Duodenal mucosa (tissue), 2 donors: ENCODE measurements at regions not wholly inside any gene's neighbourhood (a gene's known extent, or its start where the extent isn't known, plus 50 kb on each side); places are given as distances from the start of the nearest gene placed in this dataset.
A peak's percentile ranks its signal among the peaks of the same experiment; 100 is the strongest.

ENCODE experiments used
- H3K27ac ChIP-seq: one replicate; pipeline ENCODE4 v1.7.0; 2013; ENCODE audit warnings: low read depth, low read length
- H3K27me3 ChIP-seq, 2 donors: one replicate each; pipeline ENCODE4 v1.7.0; 2013; ENCODE audit warnings: low read length in 2 of 2, control low read depth in 1 of 2; ENCODE audit not compliant: insufficient read depth in 2 of 2, control insufficient read depth in 1 of 2
- H3K36me3 ChIP-seq, 2 donors: one replicate each; pipeline ENCODE4 v1.7.0; 2013; ENCODE audit warnings: low read length in 2 of 2, control low read depth in 1 of 2; ENCODE audit not compliant: insufficient read depth in 2 of 2, control insufficient read depth in 1 of 2
- H3K4me1 ChIP-seq, 2 donors: one replicate each; pipeline ENCODE4 v1.7.0; 2013; ENCODE audit warnings: low read length in 2 of 2, control low read depth in 1 of 2; ENCODE audit not compliant: insufficient read depth in 2 of 2, control insufficient read depth in 1 of 2
- H3K4me3 ChIP-seq, 2 donors: one replicate each; pipeline ENCODE4 v1.7.0; 2013; ENCODE audit warnings: low read length in 2 of 2, low read depth in 1 of 2
- H3K9ac ChIP-seq, 2 donors: one replicate each; pipeline ENCODE4 v1.7.0; 2013; ENCODE audit warnings: low read length in 2 of 2, low read depth in 1 of 2
- H3K9me3 ChIP-seq, 2 donors: one replicate each; pipeline ENCODE4 v1.7.0; 2013; ENCODE audit warnings: low read length in 2 of 2, control low read depth in 1 of 2; ENCODE audit not compliant: control insufficient read depth in 1 of 2

- no peaks in the 10 kb centered on the region for H3K9me3 ChIP-seq
- H3K27ac ChIP-seq = no peak overlapping the region
- peaks cover 28 to 30% of the 10 kb centered on the region in 2 donors for H3K4me1 ChIP-seq
- no peaks in the 10 kb centered on the region for H3K36me3 ChIP-seq
- H3K27me3 ChIP-seq = no peaks in the 10 kb centered on the region
- H3K4me3 ChIP-seq = no peak overlapping the region
- no peak overlapping the region for H3K9ac ChIP-seq
These were observed 69.9 kb upstream of the SELENOP start for GRCh38 chr5:42881416-42882117.

- H3K4me3 ChIP-seq = no peak overlapping the region
- H3K27me3 ChIP-seq = no peaks in the 10 kb centered on the region
- H3K4me1 ChIP-seq = peaks cover 37 to 39% of the 10 kb centered on the region in 2 donors
- H3K9ac ChIP-seq = no peak overlapping the region
- H3K27ac ChIP-seq = no peak overlapping the region
- H3K36me3 ChIP-seq = no peaks in the 10 kb centered on the region
- no peaks in the 10 kb centered on the region for H3K9me3 ChIP-seq
These were observed 68.9 kb upstream of the SELENOP start for GRCh38 chr5:42880496-42881150.

- Histone ChIP-seq H3K4me3 (no peak overlapping the region), H3K9me3 (no peaks in the 10 kb centered on the region), H3K27ac (no peak overlapping the region), H3K4me1 (peaks cover 48 to 52% of the 10 kb centered on the region in 2 donors), H3K9ac (no peak overlapping the region), H3K36me3 (no peaks in the 10 kb centered on the region), H3K27me3 (no peaks in the 10 kb centered on the region)
These were observed 67.6 kb upstream of the SELENOP start for GRCh38 chr5:42879291-42879690.

DNA sequence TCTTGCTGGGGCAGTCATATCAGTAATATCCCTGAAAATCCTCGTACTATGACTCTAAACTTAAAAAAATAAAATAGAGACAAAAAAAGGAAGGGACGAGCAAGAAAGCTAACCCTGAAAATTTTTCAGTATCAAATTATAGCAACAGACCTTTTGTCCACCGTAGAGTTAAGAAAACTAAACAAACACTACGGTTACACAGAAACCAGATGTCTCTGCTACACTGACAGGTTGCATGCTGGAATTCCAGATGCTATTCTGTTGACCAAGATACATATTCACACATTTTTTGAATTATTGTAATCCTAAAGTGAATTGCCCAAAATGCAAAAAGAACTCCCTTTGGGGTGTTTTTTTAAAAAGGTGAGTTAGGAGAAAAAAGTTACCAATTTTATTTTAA, 66.9 kb upstream of the SELENOP start:
- no peaks in the 10 kb centered on the region for H3K9me3 ChIP-seq
- no peak overlapping the region for H3K4me3 ChIP-seq
- no peaks in the 10 kb centered on the region for H3K27me3 ChIP-seq
- H3K36me3 ChIP-seq = no peaks in the 10 kb centered on the region
- H3K27ac ChIP-seq = no peak overlapping the region
- no peak overlapping the region for H3K9ac ChIP-seq
- H3K4me1 ChIP-seq = peaks cover 48 to 53% of the 10 kb centered on the region in 2 donors

GRCh38 chr5:42878041-42878440, 66.3 kb upstream of the SELENOP start:
- H3K27ac ChIP-seq = no peak overlapping the region

GRCh38 chr5:42877431-42877830, 65.7 kb upstream of the SELENOP start:
- H3K36me3 ChIP-seq = no peaks in the 10 kb centered on the region
- no peaks in the 10 kb centered on the region for H3K27me3 ChIP-seq
- no peak overlapping the region for H3K9ac ChIP-seq
- H3K27ac ChIP-seq = no peak overlapping the region
- peaks cover 48 to 53% of the 10 kb centered on the region in 2 donors for H3K4me1 ChIP-seq
- H3K4me3 ChIP-seq = no peak overlapping the region
- H3K9me3 ChIP-seq = no peaks in the 10 kb centered on the region

More at GRCh38 chr5:42878041-42878440, 66.3 kb upstream of the SELENOP start:
- Histone ChIP-seq H3K4me1 (peaks cover 48 to 53% of the 10 kb centered on the region in 2 donors), H3K27me3 (no peaks in the 10 kb centered on the region), H3K36me3 (no peaks in the 10 kb centered on the region), H3K9me3 (no peaks in the 10 kb centered on the region), H3K9ac (no peak overlapping the region), H3K4me3 (no peak overlapping the region)

DNA sequence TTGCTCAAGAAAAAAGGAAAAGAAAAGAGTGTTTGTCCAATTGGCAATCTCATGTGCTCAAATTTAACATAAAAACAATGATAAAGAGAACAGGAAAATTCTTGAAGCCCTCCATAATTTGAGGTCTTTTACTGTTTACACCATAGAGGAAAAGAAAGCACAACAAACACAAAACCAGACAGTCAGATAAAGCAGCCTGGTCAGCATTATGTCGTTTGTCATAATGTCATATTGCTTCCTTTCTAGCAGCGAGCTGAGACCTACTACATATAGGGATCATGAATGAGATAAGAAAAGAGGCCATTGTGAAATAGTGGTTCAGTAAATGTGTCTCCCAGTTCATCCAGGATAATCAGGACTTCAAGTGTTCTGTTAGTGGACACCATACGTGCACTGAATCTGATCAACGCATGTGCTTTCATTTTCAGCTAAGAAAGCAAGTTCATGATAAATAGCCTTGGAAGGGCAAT, 64.7 kb upstream of the SELENOP start:
- H3K27me3 ChIP-seq = no peaks in the 10 kb centered on the region
- H3K36me3 ChIP-seq = no peaks in the 10 kb centered on the region
- H3K4me3 ChIP-seq = peak overlapping the region; percentile 33 to 46
- H3K9ac ChIP-seq = no peak overlapping the region
- no peaks in the 10 kb centered on the region for H3K9me3 ChIP-seq
- H3K27ac ChIP-seq = no peak overlapping the region
- H3K4me1 ChIP-seq = peaks cover 48 to 53% of the 10 kb centered on the region in 2 donors

DNA sequence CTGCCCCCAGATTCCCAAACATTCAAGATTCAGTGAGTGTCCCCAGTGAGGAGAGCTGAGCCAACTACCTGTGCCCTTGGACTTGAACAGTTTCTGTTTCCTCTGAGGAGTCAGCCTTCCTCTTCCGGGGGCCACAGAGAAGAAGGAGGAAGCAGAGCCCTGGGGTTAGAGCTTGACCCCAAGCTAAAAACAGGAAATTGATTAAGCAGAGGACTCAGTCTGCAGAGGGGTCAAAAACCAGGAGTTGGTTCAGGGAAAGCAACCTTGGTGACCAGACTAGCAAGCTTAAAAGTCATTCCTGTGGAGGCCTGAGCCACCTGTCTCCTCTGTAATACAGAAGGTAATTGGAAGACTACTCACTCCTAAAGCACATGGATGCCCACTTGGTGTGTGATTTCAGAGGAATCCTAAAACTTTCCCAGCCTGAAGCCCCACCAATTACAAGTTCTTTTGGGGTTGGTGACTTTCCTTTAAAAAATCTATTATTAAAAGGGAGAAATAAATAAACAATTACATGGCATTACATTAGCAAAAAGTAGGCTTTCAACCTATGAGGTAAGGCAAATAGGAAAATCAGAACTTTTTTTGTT, 64.2 kb upstream of the SELENOP start:
- Histone ChIP-seq H3K27me3 (no peaks in the 10 kb centered on the region), H3K27ac (no peak overlapping the region), H3K9ac (no peak overlapping the region), H3K4me1 (peaks cover 52 to 53% of the 10 kb centered on the region in 2 donors), H3K36me3 (no peaks in the 10 kb centered on the region), H3K9me3 (no peaks in the 10 kb centered on the region), H3K4me3 (no peak overlapping the region)

DNA sequence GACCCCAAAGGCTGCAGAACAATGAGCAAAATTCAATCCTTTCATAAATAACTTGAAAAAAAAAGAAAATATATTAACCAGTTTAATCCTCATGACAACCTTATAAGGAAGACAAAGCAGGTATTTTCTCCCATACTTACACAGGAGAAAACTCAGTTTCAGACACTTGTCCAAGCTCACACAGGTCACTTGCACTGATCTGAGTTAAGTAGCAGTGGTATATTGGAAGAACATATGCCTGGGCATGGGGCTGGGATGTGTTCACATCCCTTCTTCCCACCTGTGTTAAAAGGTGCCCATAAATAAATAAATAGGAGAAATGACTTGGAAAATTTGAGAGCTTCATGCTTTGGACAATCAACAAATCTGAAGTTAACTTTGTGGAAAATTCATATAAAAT, 63.5 kb upstream of the SELENOP start:
- H3K4me1 ChIP-seq = peaks cover 53 to 55% of the 10 kb centered on the region in 2 donors
- H3K9ac ChIP-seq = no peak overlapping the region
- H3K27ac ChIP-seq = no peak overlapping the region
- H3K9me3 ChIP-seq = no peaks in the 10 kb centered on the region
- H3K27me3 ChIP-seq = no peaks in the 10 kb centered on the region
- no peaks in the 10 kb centered on the region for H3K36me3 ChIP-seq
- no peak overlapping the region for H3K4me3 ChIP-seq

DNA sequence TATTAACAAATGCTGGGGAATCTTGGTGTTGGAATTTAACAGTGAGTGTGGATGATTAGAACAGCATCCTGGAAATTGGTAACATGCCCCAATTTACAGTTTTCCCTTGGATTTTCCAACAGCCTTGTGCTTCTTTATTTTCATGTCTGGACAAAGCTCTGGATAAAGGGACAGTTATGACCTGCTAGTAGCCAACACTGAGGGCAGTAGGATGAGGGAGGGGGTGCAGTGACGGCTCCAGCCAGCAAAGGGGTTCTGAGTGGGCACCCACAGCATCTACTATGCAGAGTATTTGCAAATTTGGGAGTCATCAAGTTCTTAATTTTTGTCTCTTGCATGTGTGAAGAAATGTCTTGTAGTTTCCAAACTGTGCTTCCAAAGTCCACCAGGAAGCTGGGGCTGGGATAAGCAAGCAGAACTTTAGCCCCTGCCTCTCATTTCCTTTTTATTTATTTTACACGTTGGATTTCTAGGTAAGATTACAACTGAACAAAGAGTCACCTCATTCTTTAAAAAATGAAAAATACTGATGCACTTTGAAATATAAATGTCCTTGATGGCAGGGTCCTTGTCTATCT, 63.0 kb upstream of the SELENOP start:
- H3K9ac ChIP-seq = no peak overlapping the region
- H3K4me3 ChIP-seq = peak overlapping the region in 1 of 2 donors; percentile 6
- peaks cover 53 to 55% of the 10 kb centered on the region in 2 donors for H3K4me1 ChIP-seq
- H3K36me3 ChIP-seq = no peaks in the 10 kb centered on the region
- no peak overlapping the region for H3K27ac ChIP-seq
- H3K27me3 ChIP-seq = no peaks in the 10 kb centered on the region
- no peaks in the 10 kb centered on the region for H3K9me3 ChIP-seq
